Lower leg skin (tissue), 3 donors: ENCODE measurements at regions not wholly inside any gene's neighbourhood (a gene's known extent, or its start where the extent isn't known, plus 50 kb on each side); places are given as distances from the start of the nearest gene placed in this dataset.

Source experiments
- CTCF ChIP-seq, 3 donors: fragments of 450-650 bp; IDR thresholded peaks; one replicate each; pipeline ENCODE4 v1.5.1; 2016; ENCODE audit warnings: antibody characterized with exemption in 3 of 3, mild to moderate bottlenecking in 3 of 3, moderate library complexity in 2 of 3
- POLR2A ChIP-seq, 2 donors: fragments of 450-650 bp; IDR thresholded peaks; one replicate each; pipeline ENCODE4 v1.6.1; 2016 to 2017; ENCODE audit warnings: antibody characterized with exemption in 2 of 2, mild to moderate bottlenecking in 1 of 2, moderate library complexity in 1 of 2

DNA sequence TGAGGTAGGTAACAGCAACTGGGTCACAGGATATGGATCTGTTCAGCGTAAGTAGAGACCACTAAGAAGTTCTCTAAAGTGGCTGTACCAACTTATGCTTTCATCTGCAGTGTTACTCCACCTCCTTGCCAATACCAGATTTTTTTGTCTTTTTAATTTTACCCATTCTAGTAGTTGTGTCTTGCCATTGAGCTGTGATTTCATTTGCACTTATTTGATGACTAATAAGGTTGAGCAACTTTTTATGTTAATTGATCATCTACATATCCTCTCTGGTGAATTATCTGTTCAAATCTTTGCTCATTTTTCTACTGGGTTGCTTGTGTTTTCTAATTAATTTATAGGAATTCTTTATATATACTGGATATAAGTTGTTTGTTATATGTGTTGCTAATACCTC lies 82.9 kb downstream of the OGFRL1 start:
- TF ChIP-seq CTCF (IDR thresholded peaks at IDR 0.05) (no peak), POLR2A (IDR thresholded peaks at IDR 0.05) (no peak)
